Astrocyte of the cerebellum (primary cell): ENCODE measurements at regions not wholly inside any gene's neighbourhood (a gene's known extent, or its start where the extent isn't known, plus 50 kb on each side); places are given as distances from the start of the nearest gene placed in this dataset.

Experiments used
- DNase-seq: peaks from one replicate; pipeline ENCODE4 v3.0.0-alpha.2; 2011; ENCODE audit warnings: low read depth
- H3K4me3 ChIP-seq: 2 replicates; pipeline ENCODE4 v1.5.1; 2011; ENCODE audit warnings: mild to moderate bottlenecking, low read depth, low read length, moderate library complexity
- CTCF ChIP-seq: IDR thresholded peaks from 2 replicates; pipeline ENCODE4 v1.5.1; 2012; ENCODE audit warnings: low read length, low read depth, moderate library complexity, mild to moderate bottlenecking; ENCODE audit errors: missing control alignments
- in situ Hi-C: cut with HindIII; loops from 2 replicates; pipeline ENCODE4 v1.10.0; 2017; ENCODE audit warnings: low sequenced_read_pairs

GRCh38 chr17:33525186-33525585 lies 232.1 kb upstream of the ASIC2 start:
- in situ Hi-C loops: loop anchor here (5.0 kb wide), 1 partner anchor 37 kb away; no protein-coding TSS in a partner anchor
- TF ChIP-seq CTCF: no peak
- DNase-seq: no peak
- H3K4me3 ChIP-seq: no peak overlapping the region

GRCh38 chr17:33526717-33527116 lies 233.6 kb upstream of the ASIC2 start:
- no peak for TF ChIP-seq CTCF
- no peak overlapping the region for H3K4me3 ChIP-seq
- no peak for DNase-seq
- in situ Hi-C loops: loop anchor here (5.0 kb wide), 1 partner anchor 36 kb away; no protein-coding TSS in a partner anchor

DNA sequence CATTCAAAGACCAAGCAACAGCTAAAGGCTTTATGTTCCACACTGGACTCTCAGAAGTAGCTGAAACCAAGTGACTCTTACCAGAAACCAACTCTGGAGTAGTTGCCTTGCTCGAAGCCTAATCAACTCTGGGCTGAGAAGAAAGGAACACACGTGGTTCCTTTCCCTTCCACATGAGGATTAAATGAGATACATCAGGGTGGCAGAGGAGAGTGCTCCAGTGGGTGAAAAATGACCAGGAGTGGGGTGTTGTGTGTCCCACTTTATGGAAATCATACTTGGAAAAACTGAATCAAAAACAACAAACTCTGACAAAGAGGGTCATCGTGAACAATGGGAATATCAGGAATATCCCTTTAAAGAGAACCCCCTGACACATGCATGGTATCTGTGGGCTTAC lies 234.2 kb upstream of the ASIC2 start:
- in situ Hi-C loops: loop anchor here (5.0 kb wide), 1 partner anchor 35 kb away; no protein-coding TSS in a partner anchor
- TF ChIP-seq CTCF: no peak
- DNase-seq: no peak
- no peak overlapping the region for H3K4me3 ChIP-seq

DNA sequence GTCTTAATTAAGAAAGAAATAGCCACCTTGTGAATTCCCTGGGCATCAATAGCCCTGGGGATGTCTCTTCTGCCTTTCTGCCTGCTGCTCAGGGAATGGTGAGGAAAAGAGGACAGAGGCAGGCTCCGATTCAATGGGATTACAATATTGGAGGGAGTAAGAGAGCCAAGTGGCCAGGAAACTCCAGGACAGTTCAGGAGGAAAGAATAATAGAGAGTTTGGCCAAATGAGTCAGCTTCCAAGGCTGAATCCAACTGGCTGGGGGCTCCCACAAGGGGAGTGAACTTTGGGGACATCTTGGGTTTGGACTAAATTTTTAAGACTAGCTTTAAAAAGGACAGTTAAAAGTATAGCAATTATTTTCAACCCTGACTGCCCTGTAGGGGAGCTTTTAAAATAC lies 235.8 kb upstream of the ASIC2 start:
- TF ChIP-seq CTCF: no peak
- H3K4me3 ChIP-seq: no peak overlapping the region
- DNase-seq: no peak
- in situ Hi-C loops: loop anchor here (5.0 kb wide), 1 partner anchor 33 kb away; no protein-coding TSS in a partner anchor

DNA sequence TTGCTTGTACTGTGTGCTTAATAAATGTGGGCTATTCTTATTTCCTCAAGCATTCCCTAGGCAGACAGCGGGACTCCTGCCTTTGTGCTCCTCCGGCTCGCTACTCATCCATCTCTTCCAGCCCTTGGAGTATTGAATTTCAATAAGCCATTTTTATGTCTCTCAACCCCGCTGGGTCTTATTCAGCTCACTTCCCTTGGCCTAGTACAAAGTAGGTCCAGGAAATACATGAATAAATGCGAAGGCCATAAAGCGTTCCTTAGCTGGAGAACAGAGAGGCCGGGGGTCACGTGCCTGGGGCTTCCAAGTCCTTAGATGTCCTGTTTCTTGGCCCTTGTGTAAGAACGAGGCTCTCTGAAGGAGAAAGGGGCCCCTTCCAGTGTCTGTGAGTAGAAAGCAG lies 236.7 kb upstream of the ASIC2 start:
- in situ Hi-C loops: loop anchor here (5.0 kb wide), 1 partner anchor 32 kb away; no protein-coding TSS in a partner anchor
- TF ChIP-seq CTCF: no peak
- no peak for DNase-seq
- no peak overlapping the region for H3K4me3 ChIP-seq

DNA sequence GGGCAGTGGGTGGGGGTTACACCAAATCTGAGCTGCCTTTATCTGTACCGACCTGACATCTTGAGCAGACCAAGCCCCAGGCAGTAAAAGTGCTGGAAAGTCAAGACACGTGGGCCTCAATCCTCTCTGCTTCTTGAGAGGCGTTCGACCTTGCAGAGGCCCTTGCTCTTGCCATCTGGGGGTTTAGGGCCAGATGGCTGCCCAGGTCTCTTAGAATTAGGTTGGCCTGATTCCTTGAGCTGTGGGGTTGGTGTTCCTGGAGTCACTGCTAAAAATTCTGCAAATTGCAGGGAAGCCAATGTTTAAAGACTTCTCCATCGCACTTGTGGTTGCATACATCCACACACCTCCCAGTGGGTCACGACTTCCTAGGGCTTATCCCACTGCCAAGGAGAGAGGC lies 238.2 kb upstream of the ASIC2 start:
- H3K4me3 ChIP-seq: no peak overlapping the region
- no peak for DNase-seq
- no peak for TF ChIP-seq CTCF
- in situ Hi-C loops: no loop called here

- no peak for DNase-seq
- no peak overlapping the region for H3K4me3 ChIP-seq
- TF ChIP-seq CTCF: no peak
- in situ Hi-C loops: no loop called here
These were observed 241.0 kb upstream of the ASIC2 start for GRCh38 chr17:33534087-33534486.
